Lower leg skin (tissue), 4 donors: ENCODE measurements at regions not wholly inside any gene's neighbourhood (a gene's known extent, or its start where the extent isn't known, plus 50 kb on each side); places are given as distances from the start of the nearest gene placed in this dataset.

Experiments
- DNase-seq, 2 donors: peaks; one replicate each; pipeline ENCODE4 v3.0.0-alpha.2; 2019; ENCODE audit warnings: low spot score in 2 of 2
- H3K4me3 ChIP-seq: fragments of 200-600 bp; sonication (generic); 2 replicates; pipeline ENCODE4 v1.5.1; 2017; ENCODE audit warnings: mild to moderate bottlenecking, low read depth; ENCODE audit not compliant: poor library complexity, severe bottlenecking
- POLR2A ChIP-seq, 2 donors: fragments of 450-650 bp; IDR thresholded peaks; one replicate each; pipeline ENCODE4 v1.6.1; 2016 to 2017; ENCODE audit warnings: antibody characterized with exemption in 2 of 2, mild to moderate bottlenecking in 1 of 2, moderate library complexity in 1 of 2
- WGBS, 2 donors: methylation state at CpG; one replicate each; pipeline ENCODE4 v1.1.5; 2018; 5-methylcytosine and 5-hydroxymethylcytosine counted together
- intact Hi-C: fragments of 100-400 bp; cut with DNase I; formaldehyde crosslinking; loops from one replicate; pipeline ENCODE4 v1.15.0; 2023; ENCODE audit warnings: low total_unique reads
- TF ChIP-seq, protein P1 (sequence below), 3 donors: fragments of 450-650 bp; IDR thresholded peaks; one replicate each; pipeline ENCODE4 v1.5.1; 2016; ENCODE audit warnings: antibody characterized with exemption in 3 of 3, mild to moderate bottlenecking in 3 of 3, moderate library complexity in 2 of 3

DNA sequence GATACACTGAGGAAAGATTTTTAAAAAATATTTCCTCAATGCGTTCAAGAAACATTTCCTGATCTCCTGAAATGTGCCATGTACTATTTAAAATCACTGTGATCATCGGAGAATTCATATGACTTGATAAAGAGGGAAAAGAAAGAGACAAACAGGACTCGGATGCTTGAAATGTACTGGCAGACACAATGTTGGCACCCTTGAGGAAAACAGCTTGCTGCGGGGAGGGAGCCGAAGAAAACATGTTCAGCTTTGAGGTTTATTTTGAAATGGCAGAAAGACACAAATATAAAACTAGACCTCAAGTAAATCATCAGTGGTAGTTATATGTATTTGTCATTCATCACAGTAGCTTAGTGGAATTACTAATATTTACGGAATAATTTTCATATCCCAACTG lies 100.9 kb upstream of the BRINP3 start:
- intact Hi-C loops: no loop called here
- WGBS, 2 donors: 50 to 55% methylated on average over 6 of the region's 6 CpGs
- no peak for DNase-seq
- TF ChIP-seq, protein P1, sequence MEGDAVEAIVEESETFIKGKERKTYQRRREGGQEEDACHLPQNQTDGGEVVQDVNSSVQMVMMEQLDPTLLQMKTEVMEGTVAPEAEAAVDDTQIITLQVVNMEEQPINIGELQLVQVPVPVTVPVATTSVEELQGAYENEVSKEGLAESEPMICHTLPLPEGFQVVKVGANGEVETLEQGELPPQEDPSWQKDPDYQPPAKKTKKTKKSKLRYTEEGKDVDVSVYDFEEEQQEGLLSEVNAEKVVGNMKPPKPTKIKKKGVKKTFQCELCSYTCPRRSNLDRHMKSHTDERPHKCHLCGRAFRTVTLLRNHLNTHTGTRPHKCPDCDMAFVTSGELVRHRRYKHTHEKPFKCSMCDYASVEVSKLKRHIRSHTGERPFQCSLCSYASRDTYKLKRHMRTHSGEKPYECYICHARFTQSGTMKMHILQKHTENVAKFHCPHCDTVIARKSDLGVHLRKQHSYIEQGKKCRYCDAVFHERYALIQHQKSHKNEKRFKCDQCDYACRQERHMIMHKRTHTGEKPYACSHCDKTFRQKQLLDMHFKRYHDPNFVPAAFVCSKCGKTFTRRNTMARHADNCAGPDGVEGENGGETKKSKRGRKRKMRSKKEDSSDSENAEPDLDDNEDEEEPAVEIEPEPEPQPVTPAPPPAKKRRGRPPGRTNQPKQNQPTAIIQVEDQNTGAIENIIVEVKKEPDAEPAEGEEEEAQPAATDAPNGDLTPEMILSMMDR (IDR thresholded peaks at IDR 0.05): no peak
- TF ChIP-seq POLR2A (IDR thresholded peaks at IDR 0.05): no peak
- no peak overlapping the region for H3K4me3 ChIP-seq

DNA sequence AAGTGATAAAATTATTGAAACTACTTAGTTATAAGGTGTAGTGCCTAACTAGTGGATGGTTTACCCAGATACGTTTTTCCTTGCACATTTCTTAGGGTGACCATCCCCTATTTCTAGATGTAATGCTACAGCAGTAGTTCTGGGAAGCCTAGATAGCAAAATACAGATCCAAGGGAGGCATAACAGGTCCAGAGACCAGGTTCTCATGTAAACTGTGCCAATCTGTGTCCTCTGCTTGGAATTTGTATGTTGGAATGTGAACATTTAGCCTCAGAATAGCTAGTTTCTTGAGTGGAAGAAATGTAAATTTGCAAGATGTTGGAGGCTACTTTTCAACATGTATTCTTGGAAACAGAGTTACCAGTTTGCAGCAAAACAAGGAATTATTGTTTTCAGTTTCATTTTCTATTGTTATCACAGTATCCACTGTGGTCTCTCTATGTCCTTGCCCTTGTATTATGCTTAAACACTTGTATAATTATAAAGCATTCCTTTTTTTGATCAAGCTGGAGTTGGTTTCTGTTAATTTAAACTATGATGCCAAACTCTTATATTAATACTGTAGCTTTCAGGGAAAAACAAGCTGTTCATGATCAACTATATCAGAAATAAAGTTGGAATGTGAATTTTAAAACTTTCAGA lies 102.0 kb upstream of the BRINP3 start:
- DNase-seq: no peak
- whole genome bisulfite sequencing, 2 donors: 36 to 44% methylated on average over 1 of the region's 1 CpG
- TF ChIP-seq, protein P1 (IDR thresholded peaks at IDR 0.05): no peak
- H3K4me3 ChIP-seq: no peak overlapping the region
- intact Hi-C loops: no loop called here

DNA sequence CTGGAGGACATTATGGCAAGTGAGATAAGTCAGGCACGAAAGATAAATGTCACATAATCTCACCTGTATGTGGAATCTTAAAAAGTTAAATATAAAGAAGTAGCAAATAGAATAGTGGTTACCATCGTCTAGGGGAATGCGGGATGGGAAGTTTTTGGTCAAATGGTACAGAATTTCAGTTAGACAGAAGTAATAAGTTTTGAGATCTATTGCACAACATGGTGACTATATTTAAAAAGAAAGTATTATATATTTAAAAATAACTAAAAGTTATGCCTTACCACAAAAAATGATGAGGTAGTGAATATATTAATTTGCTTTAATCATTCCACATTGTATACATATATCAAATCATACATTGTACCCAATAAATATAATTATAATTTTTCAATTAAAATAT lies 106.2 kb upstream of the BRINP3 start:
- 88 to 89% methylated on average over 3 of the region's 3 CpGs for WGBS, 2 donors
- intact Hi-C loops: no loop called here

DNA sequence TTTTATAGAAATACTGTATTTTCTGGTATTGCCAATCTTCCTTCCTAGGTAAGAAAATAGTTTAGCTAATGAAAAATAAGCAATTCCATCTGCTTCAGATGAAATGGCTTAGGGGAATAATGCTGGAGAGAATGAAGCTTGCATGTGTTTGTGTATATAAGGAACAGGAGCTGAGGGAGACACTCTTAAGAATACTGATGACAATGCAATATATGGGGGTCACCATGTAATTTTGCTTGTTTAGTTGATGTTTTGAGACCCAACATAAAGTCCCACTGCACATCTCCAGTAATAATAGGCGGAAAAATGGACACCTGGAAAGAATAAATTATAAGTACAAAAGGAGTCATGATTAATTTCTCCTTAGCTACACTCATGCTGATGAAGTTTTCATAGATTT lies 110.8 kb upstream of the BRINP3 start:
- TF ChIP-seq, protein P1 (IDR thresholded peaks at IDR 0.05): no peak
- no peak for TF ChIP-seq POLR2A (IDR thresholded peaks at IDR 0.05)
- 71 to 77% methylated on average over 1 of the region's 1 CpG for WGBS, 2 donors
- DNase-seq: no peak
- intact Hi-C loops: no loop called here
- no peak overlapping the region for H3K4me3 ChIP-seq

More for the DNA sequence above, 106.2 kb upstream of the BRINP3 start:
- H3K4me3 ChIP-seq: no peak overlapping the region
- no peak for TF ChIP-seq POLR2A (IDR thresholded peaks at IDR 0.05)
- TF ChIP-seq, protein P1 (IDR thresholded peaks at IDR 0.05): no peak
- no peak for DNase-seq

DNA sequence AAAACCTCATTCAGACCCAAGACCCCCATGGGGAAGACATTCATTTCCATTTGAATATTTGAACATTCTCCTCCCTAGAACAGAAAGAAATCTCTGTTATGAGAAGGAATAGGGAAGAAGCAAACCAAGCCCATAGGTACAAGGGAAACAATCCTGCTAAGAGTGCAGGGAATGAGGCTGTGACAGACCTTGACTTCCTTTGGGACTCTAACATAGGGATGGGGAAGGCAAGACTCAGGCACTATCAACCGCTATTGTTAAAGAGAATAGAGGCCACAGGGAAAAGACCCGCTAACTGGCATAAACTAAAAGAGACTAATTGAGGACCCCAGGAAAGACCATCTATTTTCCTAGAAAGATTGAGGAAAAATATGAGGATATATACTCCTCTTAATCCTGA lies 117.8 kb upstream of the BRINP3 start:
- WGBS, 2 donors: 80 to 86% methylated on average over 2 of the region's 2 CpGs
- TF ChIP-seq, protein P1 (IDR thresholded peaks at IDR 0.05): no peak
- no peak for TF ChIP-seq POLR2A (IDR thresholded peaks at IDR 0.05)
- intact Hi-C loops: no loop called here
- no peak for DNase-seq
- no peak overlapping the region for H3K4me3 ChIP-seq

DNA sequence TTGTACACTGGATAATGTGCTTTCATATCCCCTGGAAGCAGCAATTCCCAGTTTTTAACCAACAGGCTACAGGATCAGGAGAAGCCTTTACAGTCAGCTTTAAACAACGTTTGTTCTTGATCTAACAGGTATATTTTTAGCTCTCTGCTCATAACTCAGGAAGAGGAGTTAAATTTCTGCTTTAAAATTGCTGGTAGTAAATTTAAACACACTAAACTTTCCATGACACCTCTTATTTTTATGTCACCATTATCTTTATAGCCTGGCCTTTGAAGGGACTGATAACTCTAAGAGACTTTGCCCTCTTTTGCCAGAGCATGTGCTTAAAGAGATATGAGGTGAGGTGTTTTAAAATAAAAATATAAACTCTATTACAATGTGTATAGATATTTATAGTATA lies 119.6 kb upstream of the BRINP3 start:
- WGBS, 2 donors: 4 to 6% methylated on average over 1 of the region's 1 CpG
- H3K4me3 ChIP-seq: no peak overlapping the region
- TF ChIP-seq POLR2A (IDR thresholded peaks at IDR 0.05): no peak
- TF ChIP-seq, protein P1 (IDR thresholded peaks at IDR 0.05): no peak
- intact Hi-C loops: no loop called here
- DNase-seq: no peak
